Adipocyte (in vitro differentiated cells): ENCODE measurements at regions not wholly inside any gene's neighbourhood (a gene's known extent, or its start where the extent isn't known, plus 50 kb on each side); places are given as distances from the start of the nearest gene placed in this dataset.

Experiments used
- DNase-seq: peaks from one replicate; pipeline ENCODE4 v3.0.0-alpha.2; 2015; ENCODE audit warnings: low read depth
- H3K27me3 ChIP-seq: replicated peaks from 2 replicates; pipeline ENCODE4 v1.7.0; 2013; ENCODE audit warnings: mild to moderate bottlenecking, low read length, moderate library complexity; ENCODE audit not compliant: control insufficient read depth, insufficient read depth
- H3K36me3 ChIP-seq: 2 replicates; pipeline ENCODE4 v1.7.0; 2013; ENCODE audit warnings: low read length, mild to moderate bottlenecking, moderate library complexity; ENCODE audit not compliant: control insufficient read depth, insufficient read depth, severe bottlenecking
- H3K4me1 ChIP-seq: 2 replicates; pipeline ENCODE4 v1.7.0; 2013; ENCODE audit warnings: mild to moderate bottlenecking, low read length, moderate library complexity; ENCODE audit not compliant: control insufficient read depth, insufficient read depth
- H3K4me3 ChIP-seq: 2 replicates; pipeline ENCODE4 v1.7.0; 2013; ENCODE audit warnings: mild to moderate bottlenecking, low read length, moderate library complexity
- H3K9ac ChIP-seq: 2 replicates; pipeline ENCODE4 v1.7.0; 2013; ENCODE audit warnings: mild to moderate bottlenecking, low read length, moderate library complexity
- H3K9me3 ChIP-seq: 2 replicates; pipeline ENCODE4 v1.7.0; 2013; ENCODE audit warnings: mild to moderate bottlenecking, low read length, moderate library complexity; ENCODE audit not compliant: control insufficient read depth

DNA sequence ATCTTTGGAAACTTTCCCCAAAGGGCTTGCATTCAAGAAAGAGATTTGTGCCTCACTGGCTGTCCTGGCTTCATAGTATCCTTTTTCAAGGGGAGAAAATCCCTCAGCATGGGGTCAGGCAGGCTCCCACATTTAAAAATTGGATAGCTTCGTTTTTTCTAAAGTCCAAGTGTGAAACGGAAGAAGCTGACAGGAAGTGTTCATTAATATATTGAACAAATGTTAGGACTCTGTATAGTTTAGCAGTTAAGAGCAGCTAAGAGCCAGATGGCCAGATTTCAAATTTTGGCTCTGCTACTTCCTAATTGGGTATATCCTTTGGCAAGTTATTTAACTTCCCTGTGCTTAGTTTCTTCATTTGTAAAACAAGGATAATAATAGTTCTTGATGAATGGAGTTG lies 354.9 kb upstream of the FAT3 start:
- Histone ChIP-seq H3K4me1 (no peaks in the 10 kb centered on the region), H3K4me3 (no peak overlapping the region), H3K9ac (no peak overlapping the region), H3K9me3 (no peaks in the 10 kb centered on the region), H3K36me3 (no peaks in the 10 kb centered on the region), H3K27me3 (peaks cover 26% of the 10 kb centered on the region)
- no peak for DNase-seq

DNA sequence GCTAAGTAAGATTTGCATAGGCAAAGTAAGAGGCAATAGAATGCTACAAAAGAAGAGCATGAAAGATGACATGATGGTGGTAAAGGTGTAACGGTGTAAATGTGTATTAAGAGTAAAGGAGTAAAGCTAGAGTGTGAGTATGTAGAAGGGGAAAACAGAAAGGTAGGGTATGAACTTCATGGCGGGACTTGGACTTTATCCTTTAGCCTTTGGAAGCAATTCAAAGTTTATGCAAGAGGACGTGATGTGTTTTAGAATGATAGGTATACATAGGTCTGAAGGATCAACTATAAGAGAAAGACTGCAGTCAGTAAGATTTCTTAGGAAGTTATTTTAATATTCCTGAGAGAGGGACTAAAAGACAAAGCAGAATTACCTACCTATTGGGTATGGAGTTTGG lies 358.0 kb upstream of the FAT3 start:
- Histone ChIP-seq H3K4me1 (no peaks in the 10 kb centered on the region), H3K4me3 (no peak overlapping the region), H3K9ac (no peak overlapping the region), H3K9me3 (no peaks in the 10 kb centered on the region), H3K27me3 (peaks cover 30% of the 10 kb centered on the region), H3K36me3 (no peaks in the 10 kb centered on the region)
- DNase-seq, result no peak

- Histone ChIP-seq H3K36me3 (no peaks in the 10 kb centered on the region), H3K4me3 (no peak overlapping the region), H3K9me3 (no peaks in the 10 kb centered on the region), H3K4me1 (peaks cover 24% of the 10 kb centered on the region), H3K27me3 (peaks cover 4% of the 10 kb centered on the region), H3K9ac (no peak overlapping the region)
- DNase-seq, result no peak
Measured at GRCh38 chr11:91860661-91861060, 364.0 kb upstream of the FAT3 start.

- Histone ChIP-seq H3K9ac (no peak overlapping the region), H3K36me3 (no peaks in the 10 kb centered on the region), H3K9me3 (no peaks in the 10 kb centered on the region), H3K27me3 (peaks cover 4% of the 10 kb centered on the region), H3K4me1 (peaks cover 24% of the 10 kb centered on the region), H3K4me3 (no peak overlapping the region)
- no peak for DNase-seq
Measured at GRCh38 chr11:91859666-91860065, 365.0 kb upstream of the FAT3 start.

DNA sequence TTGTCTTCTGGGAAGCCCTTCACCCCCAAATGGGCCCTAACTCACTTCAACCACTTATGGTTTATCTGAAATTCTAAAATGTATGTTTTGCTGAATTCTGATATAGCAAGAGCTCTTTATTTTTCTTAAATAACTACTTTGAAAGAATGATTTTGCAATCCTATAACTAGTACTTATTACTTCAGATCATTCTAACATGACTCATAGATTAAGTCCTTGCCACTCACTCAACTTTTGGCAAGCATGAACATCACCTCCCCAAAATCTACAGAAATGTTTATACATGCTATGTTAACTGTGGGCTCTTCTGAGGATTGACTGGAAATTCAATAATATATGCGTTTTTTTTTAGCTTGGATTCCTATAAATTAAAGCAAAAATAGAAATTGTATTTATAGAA lies 367.4 kb upstream of the FAT3 start:
- no peak overlapping the region for H3K9ac ChIP-seq
- no peaks in the 10 kb centered on the region for H3K27me3 ChIP-seq
- DNase-seq, result no peak
- no peaks in the 10 kb centered on the region for H3K9me3 ChIP-seq
- H3K4me1 ChIP-seq, result peaks cover 24% of the 10 kb centered on the region
- H3K4me3 ChIP-seq, result no peak overlapping the region
- H3K36me3 ChIP-seq, result no peaks in the 10 kb centered on the region

DNA sequence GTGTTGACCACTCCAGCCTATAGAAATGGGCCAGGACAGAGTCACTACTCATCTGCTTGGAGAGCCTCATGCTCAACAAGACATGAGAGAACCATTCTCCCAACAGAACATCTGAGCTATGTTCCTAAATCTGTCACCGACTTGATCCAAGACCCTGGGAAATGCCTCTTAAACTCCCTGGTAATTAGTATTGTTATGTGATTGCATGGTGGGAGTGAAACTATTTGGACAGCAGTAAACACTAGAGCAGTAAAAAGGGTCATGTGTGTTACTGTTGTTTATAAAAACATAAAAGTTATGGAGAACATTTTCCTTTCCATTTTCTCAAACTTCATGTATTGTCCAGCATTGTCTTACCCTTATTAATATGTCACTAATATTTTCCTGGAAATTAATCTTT lies 369.8 kb upstream of the FAT3 start:
- Histone ChIP-seq H3K27me3 (no peaks in the 10 kb centered on the region), H3K9ac (no peak overlapping the region), H3K36me3 (no peaks in the 10 kb centered on the region), H3K4me3 (no peak overlapping the region), H3K9me3 (no peaks in the 10 kb centered on the region), H3K4me1 (peaks cover 24% of the 10 kb centered on the region)
- DNase-seq, result no peak

DNA sequence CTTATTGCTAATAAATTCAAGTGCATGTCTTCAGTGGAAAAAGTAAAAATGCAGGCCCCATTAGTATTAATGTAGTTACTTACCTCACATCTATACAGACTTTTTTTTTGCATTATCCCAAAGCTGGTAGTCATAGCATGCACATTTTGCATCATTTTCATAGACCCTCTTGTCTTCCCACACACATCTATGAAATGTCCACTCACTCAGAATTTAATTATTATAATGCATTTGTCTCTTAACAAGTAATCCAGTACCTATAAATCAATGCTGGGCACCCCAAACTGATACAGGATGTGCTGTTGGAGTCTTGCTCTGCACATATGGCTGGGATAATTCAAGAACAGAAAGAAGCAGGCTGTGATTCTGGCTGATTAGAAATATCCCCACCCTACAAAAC lies 370.4 kb upstream of the FAT3 start:
- no peak overlapping the region for H3K4me3 ChIP-seq
- no peak for DNase-seq
- no peak overlapping the region for H3K9ac ChIP-seq
- no peaks in the 10 kb centered on the region for H3K27me3 ChIP-seq
- H3K9me3 ChIP-seq, result no peaks in the 10 kb centered on the region
- H3K36me3 ChIP-seq, result no peaks in the 10 kb centered on the region
- peaks cover 24% of the 10 kb centered on the region for H3K4me1 ChIP-seq

GRCh38 chr11:91851908-91852307 lies 372.7 kb upstream of the FAT3 start:
- H3K27me3 ChIP-seq, result no peaks in the 10 kb centered on the region
- peaks cover 11% of the 10 kb centered on the region for H3K4me1 ChIP-seq
- DNase-seq, result no peak
- H3K9me3 ChIP-seq, result no peaks in the 10 kb centered on the region
- H3K4me3 ChIP-seq, result no peak overlapping the region
- H3K9ac ChIP-seq, result no peak overlapping the region
- no peaks in the 10 kb centered on the region for H3K36me3 ChIP-seq

DNA sequence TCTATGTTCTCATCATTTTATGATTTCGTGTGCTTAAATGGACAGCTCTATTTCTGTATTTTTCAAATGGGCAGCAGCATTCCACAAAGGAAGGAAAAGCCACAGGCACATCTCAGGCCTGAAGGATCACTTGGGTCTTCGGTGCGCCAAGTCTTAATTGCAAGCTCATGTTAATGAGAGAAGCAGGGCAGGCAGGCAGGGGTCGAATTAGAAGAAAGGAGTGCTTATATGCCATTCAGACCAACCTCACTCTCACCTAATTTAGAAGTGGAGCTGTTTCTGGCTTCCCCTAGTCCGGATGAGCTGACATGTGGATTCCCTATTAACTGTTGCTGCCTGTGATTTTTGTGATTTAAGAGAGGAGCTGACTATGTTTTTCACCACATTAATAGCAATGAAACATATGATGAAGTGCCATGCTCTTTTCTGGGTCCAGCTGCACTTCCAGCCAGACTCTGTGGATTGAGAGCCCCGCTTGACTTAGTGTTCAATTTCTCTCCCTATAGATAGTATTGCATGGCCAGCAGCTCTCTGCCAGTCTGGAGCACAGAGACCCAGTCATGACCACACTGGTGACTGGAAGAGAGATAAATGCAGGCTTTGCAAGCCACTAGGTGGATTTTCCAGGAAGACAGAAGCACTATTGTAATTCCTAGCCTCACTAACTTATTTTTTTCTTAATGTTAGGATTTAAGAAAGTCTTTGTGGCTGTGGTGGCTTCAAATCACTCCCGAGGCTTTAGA lies 373.9 kb upstream of the FAT3 start:
- Histone ChIP-seq H3K4me1 (no peaks in the 10 kb centered on the region), H3K9ac (no peak overlapping the region), H3K4me3 (no peak overlapping the region), H3K27me3 (no peaks in the 10 kb centered on the region), H3K36me3 (no peaks in the 10 kb centered on the region), H3K9me3 (no peaks in the 10 kb centered on the region)
- DNase-seq, result no peak

- Histone ChIP-seq H3K4me1 (no peaks in the 10 kb centered on the region), H3K9me3 (no peaks in the 10 kb centered on the region), H3K27me3 (no peaks in the 10 kb centered on the region), H3K9ac (no peak overlapping the region), H3K36me3 (no peaks in the 10 kb centered on the region), H3K4me3 (no peak overlapping the region)
- no peak for DNase-seq
Measured at GRCh38 chr11:91850021-91850420, 374.6 kb upstream of the FAT3 start.

DNA sequence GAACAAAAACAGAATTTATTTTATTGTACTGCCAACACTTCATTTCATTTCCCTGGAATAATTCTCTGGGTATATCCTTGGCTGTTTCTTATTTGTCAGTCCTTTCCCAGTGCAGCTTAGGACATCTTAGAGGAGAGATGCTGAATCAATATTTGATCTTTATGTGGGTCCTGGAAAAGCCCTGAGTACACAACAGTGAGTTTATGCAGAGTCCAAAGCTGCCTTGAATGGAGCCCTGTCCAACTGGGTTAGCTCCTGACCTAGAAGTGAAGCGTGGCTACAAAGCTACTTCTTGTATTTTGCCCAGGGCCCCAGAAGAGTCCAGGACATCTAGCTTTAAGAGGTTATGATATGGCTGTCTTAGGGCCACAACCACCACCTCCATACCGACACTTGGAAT lies 378.0 kb upstream of the FAT3 start:
- H3K9ac ChIP-seq, result no peak overlapping the region
- H3K27me3 ChIP-seq, result no peaks in the 10 kb centered on the region
- no peaks in the 10 kb centered on the region for H3K36me3 ChIP-seq
- no peaks in the 10 kb centered on the region for H3K9me3 ChIP-seq
- H3K4me3 ChIP-seq, result no peak overlapping the region
- DNase-seq, result no peak
- no peaks in the 10 kb centered on the region for H3K4me1 ChIP-seq

- Histone ChIP-seq H3K9ac (no peak overlapping the region), H3K9me3 (no peaks in the 10 kb centered on the region), H3K27me3 (peaks cover under 1% of the 10 kb centered on the region), H3K4me1 (no peaks in the 10 kb centered on the region), H3K36me3 (no peaks in the 10 kb centered on the region), H3K4me3 (no peak overlapping the region)
- DNase-seq, result no peak
Measured at GRCh38 chr11:91846002-91846401, 378.6 kb upstream of the FAT3 start.
